ENCODE measurements at regions not wholly inside any gene's neighbourhood (a gene's known extent, or its start where the extent isn't known, plus 50 kb on each side); places are given as distances from the start of the nearest gene placed in this dataset.
A peak's percentile ranks its signal among the peaks of the same experiment; 100 is the strongest.

DNA sequence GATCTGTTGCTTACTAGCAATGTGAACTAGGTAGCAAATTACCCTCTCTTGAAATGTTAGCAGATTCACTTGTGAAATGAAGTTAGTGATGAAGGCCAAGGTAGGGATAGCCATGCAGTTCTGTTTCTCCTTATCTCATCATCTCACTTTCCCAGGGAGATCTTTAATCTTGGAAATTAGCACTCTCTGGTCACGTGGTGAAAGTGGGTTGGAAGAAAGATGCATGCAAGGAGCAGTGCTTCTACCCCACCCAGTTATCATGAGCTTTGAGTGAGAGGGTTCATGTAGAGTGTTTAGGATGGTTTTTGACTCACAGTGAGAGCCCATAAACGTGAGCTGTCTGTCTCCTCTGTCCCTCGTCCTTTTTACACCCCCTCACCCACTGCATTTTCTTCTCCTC lies 346.3 kb downstream of the QKI start:
- Histone ChIP-seq H3K9me3 (ENCODE audit: control insufficient read depth, low read depth, low read length) (no peaks in the 10 kb centered on the region), H3K9ac (ENCODE audit: control insufficient read depth, extremely low read depth, insufficient read depth, low read length) (no peak overlapping the region), H3K27ac (ENCODE audit: control insufficient read depth, insufficient read depth, low read length) (no peak overlapping the region), H3K27me3 (ENCODE audit: control insufficient read depth, extremely low read depth, insufficient read depth, low read length) (no peaks in the 10 kb centered on the region), H2AFZ (ENCODE audit: control insufficient read depth, low read length) (no peak overlapping the region), H3K4me2 (ENCODE audit: control insufficient read depth, extremely low read depth, insufficient read depth, low read depth, low read length) (no peak overlapping the region), H3K4me3 (ENCODE audit: control insufficient read depth in 2 of 3, extremely low read depth in 1 of 3, insufficient read depth in 2 of 3, low read depth in 1 of 3, low read length in 3 of 3) (no peak overlapping the region), H3K79me2 (ENCODE audit: control insufficient read depth, insufficient read depth, low read length) (no peaks in the 10 kb centered on the region), H3K36me3 (ENCODE audit: control insufficient read depth in 2 of 2, extremely low read depth in 1 of 2, insufficient read depth in 2 of 2, low read length in 2 of 2) (no peaks in the 10 kb centered on the region), H4K20me1 (ENCODE audit: control insufficient read depth, extremely low read depth, insufficient read depth, low read length) (no peaks in the 10 kb centered on the region), H3K4me1 (ENCODE audit: control insufficient read depth, extremely low read depth, insufficient read depth, low read length) (peaks cover 4% of the 10 kb centered on the region), H3K9me1 (ENCODE audit: control insufficient read depth, extremely low read depth, insufficient read depth, low read length) (no peaks in the 10 kb centered on the region)
- DNase-seq (ENCODE audit: low read depth, low spot score) (no peak), FAIRE-seq (no peak)
- TF ChIP-seq CTCF (optimal IDR thresholded peaks at IDR 0.05 in 1 of 3, IDR thresholded peaks at IDR 0.05 in 1 of 3, conservative IDR thresholded peaks at IDR 0.05 in 1 of 3; ENCODE audit: extremely low read depth in 1 of 3, insufficient read depth in 2 of 3, low read length in 3 of 3) (no peak), EZH2 (IDR thresholded peaks at IDR 0.05; ENCODE audit: low read length) (no peak)
- dilution Hi-C loops (cut with MboI; ENCODE audit: extremely low pct_ligation_motif_present, low sequenced_read_pairs): no loop called here

GRCh38 chr6:163759542-163759941 lies 345.0 kb downstream of the QKI start:
- no peak overlapping the region for H3K9ac ChIP-seq (ENCODE audit: control insufficient read depth, extremely low read depth, insufficient read depth, low read length)
- H2AFZ ChIP-seq (ENCODE audit: control insufficient read depth, low read length): no peak overlapping the region
- H3K9me3 ChIP-seq (ENCODE audit: control insufficient read depth, low read depth, low read length): no peaks in the 10 kb centered on the region
- no peaks in the 10 kb centered on the region for H3K36me3 ChIP-seq (ENCODE audit: control insufficient read depth in 2 of 2, extremely low read depth in 1 of 2, insufficient read depth in 2 of 2, low read length in 2 of 2)
- peaks cover 2% of the 10 kb centered on the region for H3K4me1 ChIP-seq (ENCODE audit: control insufficient read depth, extremely low read depth, insufficient read depth, low read length)
- DNase-seq (ENCODE audit: low read depth, low spot score): no peak
- peak; percentile 13 for FAIRE-seq
- H3K27me3 ChIP-seq (ENCODE audit: control insufficient read depth, extremely low read depth, insufficient read depth, low read length): no peaks in the 10 kb centered on the region
- no peaks in the 10 kb centered on the region for H4K20me1 ChIP-seq (ENCODE audit: control insufficient read depth, extremely low read depth, insufficient read depth, low read length)
- dilution Hi-C loops (cut with MboI; ENCODE audit: extremely low pct_ligation_motif_present, low sequenced_read_pairs): no loop called here
- no peaks in the 10 kb centered on the region for H3K9me1 ChIP-seq (ENCODE audit: control insufficient read depth, extremely low read depth, insufficient read depth, low read length)
- no peak overlapping the region for H3K27ac ChIP-seq (ENCODE audit: control insufficient read depth, insufficient read depth, low read length)
- H3K4me3 ChIP-seq (ENCODE audit: control insufficient read depth in 2 of 3, extremely low read depth in 1 of 3, insufficient read depth in 2 of 3, low read depth in 1 of 3, low read length in 3 of 3): no peak overlapping the region
- H3K4me2 ChIP-seq (ENCODE audit: control insufficient read depth, extremely low read depth, insufficient read depth, low read depth, low read length): no peak overlapping the region
- TF ChIP-seq EZH2 (IDR thresholded peaks at IDR 0.05; ENCODE audit: low read length) (no peak), CTCF (optimal IDR thresholded peaks at IDR 0.05 in 1 of 3, IDR thresholded peaks at IDR 0.05 in 1 of 3, conservative IDR thresholded peaks at IDR 0.05 in 1 of 3; ENCODE audit: extremely low read depth in 1 of 3, insufficient read depth in 2 of 3, low read length in 3 of 3) (no peak)
- no peaks in the 10 kb centered on the region for H3K79me2 ChIP-seq (ENCODE audit: control insufficient read depth, insufficient read depth, low read length)

Measured in keratinocyte (primary cell).